ENCODE measurements at regions not wholly inside any gene's neighbourhood (a gene's known extent, or its start where the extent isn't known, plus 50 kb on each side); places are given as distances from the start of the nearest gene placed in this dataset.

GRCh38 chr12:65731771-65732170 lies 92.5 kb upstream of the HMGA2 start:
- TF ChIP-seq POLR2AphosphoS5 (IDR thresholded peaks at IDR 0.05) (no peak), CTCF (IDR thresholded peaks at IDR 0.05) (no peak), POLR2A (IDR thresholded peaks at IDR 0.05) (no peak)
